GM23338 (cell line): ENCODE measurements at regions not wholly inside any gene's neighbourhood (a gene's known extent, or its start where the extent isn't known, plus 50 kb on each side); places are given as distances from the start of the nearest gene placed in this dataset.

ENCODE experiments used
- ATAC-seq: fragments of 200-7000 bp; cut with Tn5 transposase; 3 replicates; pipeline ENCODE4 v1.9.1; 2020
- DNase-seq: peaks from one replicate; pipeline ENCODE4 v3.0.0-alpha.2; 2015; ENCODE audit warnings: low spot score
- H2AFZ ChIP-seq: fragments of 200-600 bp; sonication (generic); 2 replicates; pipeline ENCODE4 v1.8.0; 2016; ENCODE audit warnings: antibody characterized with exemption, mild to moderate bottlenecking, moderate library complexity
- H3F3A ChIP-seq: fragments of 200-600 bp; sonication (generic); replicated peaks from 2 replicates; pipeline ENCODE4 v1.8.0; 2017; ENCODE audit warnings: antibody characterized with exemption, mixed run types, low read depth
- H3K27ac ChIP-seq: fragments of 200-600 bp; sonication (generic); 2 replicates; pipeline ENCODE4 v1.6.1; 2016; ENCODE audit warnings: low read depth
- H3K27me3 ChIP-seq: fragments of 200-600 bp; sonication (generic); 2 replicates; pipeline ENCODE4 v1.8.0; 2016; ENCODE audit warnings: mild to moderate bottlenecking, mixed run types, moderate library complexity; ENCODE audit not compliant: insufficient read depth
- H3K36me3 ChIP-seq: fragments of 200-600 bp; sonication (generic); 2 replicates; pipeline ENCODE4 v1.8.0; 2016; ENCODE audit warnings: mild to moderate bottlenecking; ENCODE audit not compliant: insufficient read depth
- H3K4me1 ChIP-seq: fragments of 200-600 bp; sonication (generic); 2 replicates; pipeline ENCODE4 v1.8.0; 2016; ENCODE audit warnings: mild to moderate bottlenecking, moderate library complexity; ENCODE audit not compliant: insufficient read depth
- H3K4me2 ChIP-seq: fragments of 200-600 bp; sonication (generic); 2 replicates; pipeline ENCODE4 v1.7.1; 2017; ENCODE audit warnings: mixed run types
- H3K4me3 ChIP-seq: fragments of 200-600 bp; sonication (generic); 2 replicates; pipeline ENCODE4 v1.6.1; 2016; ENCODE audit warnings: mixed run types
- H3K79me2 ChIP-seq: fragments of 200-600 bp; sonication (generic); replicated peaks from 2 replicates; pipeline ENCODE4 v1.8.0; 2017; ENCODE audit warnings: mild to moderate bottlenecking; ENCODE audit not compliant: insufficient read depth
- H3K9me2 ChIP-seq: fragments of 200-600 bp; sonication (generic); 2 replicates; pipeline ENCODE4 v1.8.0; 2017; ENCODE audit not compliant: insufficient read depth
- H4K20me1 ChIP-seq: fragments of 200-600 bp; sonication (generic); replicated peaks from 2 replicates; pipeline ENCODE4 v1.8.0; 2017; ENCODE audit warnings: mild to moderate bottlenecking; ENCODE audit not compliant: insufficient read depth
- H3K27ac Mint-ChIP-seq: 2 replicates; pipeline ENCODE4 v1.8.0; 2020; ENCODE audit warnings: inconsistent platforms, mild to moderate bottlenecking, moderate library complexity, mixed read lengths
- H3K27me3 Mint-ChIP-seq: 3 replicates; pipeline ENCODE4 v1.8.0; 2022; ENCODE audit warnings: low read depth, mild to moderate bottlenecking, moderate library complexity, mixed read lengths, inconsistent platforms; ENCODE audit not compliant: insufficient read depth, poor library complexity
- H3K36me3 Mint-ChIP-seq: 3 replicates; pipeline ENCODE4 v1.8.0; 2021; ENCODE audit warnings: low read depth, mild to moderate bottlenecking, inconsistent platforms, moderate library complexity, mixed read lengths
- H3K4me1 Mint-ChIP-seq: 3 replicates; pipeline ENCODE4 v1.8.0; 2020; ENCODE audit warnings: mild to moderate bottlenecking, inconsistent platforms, mixed read lengths
- H3K4me3 Mint-ChIP-seq: 3 replicates; pipeline ENCODE4 v1.8.0; 2021; ENCODE audit warnings: moderate library complexity, mild to moderate bottlenecking, inconsistent platforms, mixed read lengths
- H3K9me3 Mint-ChIP-seq: 3 replicates; pipeline ENCODE4 v1.8.0; 2020; ENCODE audit warnings: moderate library complexity, mild to moderate bottlenecking, inconsistent platforms, mixed read lengths
- CREB1 ChIP-seq: fragments of 250-450 bp; sonication (Bioruptor Pico); IDR thresholded peaks from 2 replicates; pipeline ENCODE4 v1.5.0; 2020; ENCODE audit warnings: low read depth, mild to moderate bottlenecking, moderate library complexity
- EZH2phosphoT487 ChIP-seq: fragments of 200-600 bp; sonication (generic); IDR thresholded peaks from one replicate; pipeline ENCODE4 v1.8.1; 2018; ENCODE audit warnings: antibody characterized with exemption; ENCODE audit not compliant: unreplicated experiment
- POLR2AphosphoS5 ChIP-seq: IDR thresholded peaks from 2 replicates; pipeline ENCODE4 v1.6.1; 2016; ENCODE audit warnings: antibody characterized with exemption, low read depth
- STAT1 ChIP-seq: IDR thresholded peaks from one replicate; pipeline ENCODE4 v1.6.1; 2016; ENCODE audit warnings: antibody characterized with exemption; ENCODE audit not compliant: unreplicated experiment
- ZNF114 ChIP-seq: fragments of 250-450 bp; sonication (Bioruptor Pico); IDR thresholded peaks from 2 replicates; pipeline ENCODE4 v1.5.0; 2020; ENCODE audit warnings: mild to moderate bottlenecking, moderate library complexity
- ZNF331 ChIP-seq: fragments of 250-450 bp; sonication (Bioruptor Pico); IDR thresholded peaks from 2 replicates; pipeline ENCODE4 v1.5.0; 2020; ENCODE audit warnings: low read depth, mild to moderate bottlenecking, moderate library complexity
- ZNF462 ChIP-seq: fragments of 250-450 bp; sonication (Bioruptor Pico); IDR thresholded peaks from 2 replicates; pipeline ENCODE4 v1.5.0; 2020; ENCODE audit warnings: mild to moderate bottlenecking, moderate library complexity
- TF ChIP-seq, protein P1 (sequence below): IDR thresholded peaks from 2 replicates; pipeline ENCODE4 v1.6.1; 2016; ENCODE audit warnings: antibody characterized with exemption

DNA sequence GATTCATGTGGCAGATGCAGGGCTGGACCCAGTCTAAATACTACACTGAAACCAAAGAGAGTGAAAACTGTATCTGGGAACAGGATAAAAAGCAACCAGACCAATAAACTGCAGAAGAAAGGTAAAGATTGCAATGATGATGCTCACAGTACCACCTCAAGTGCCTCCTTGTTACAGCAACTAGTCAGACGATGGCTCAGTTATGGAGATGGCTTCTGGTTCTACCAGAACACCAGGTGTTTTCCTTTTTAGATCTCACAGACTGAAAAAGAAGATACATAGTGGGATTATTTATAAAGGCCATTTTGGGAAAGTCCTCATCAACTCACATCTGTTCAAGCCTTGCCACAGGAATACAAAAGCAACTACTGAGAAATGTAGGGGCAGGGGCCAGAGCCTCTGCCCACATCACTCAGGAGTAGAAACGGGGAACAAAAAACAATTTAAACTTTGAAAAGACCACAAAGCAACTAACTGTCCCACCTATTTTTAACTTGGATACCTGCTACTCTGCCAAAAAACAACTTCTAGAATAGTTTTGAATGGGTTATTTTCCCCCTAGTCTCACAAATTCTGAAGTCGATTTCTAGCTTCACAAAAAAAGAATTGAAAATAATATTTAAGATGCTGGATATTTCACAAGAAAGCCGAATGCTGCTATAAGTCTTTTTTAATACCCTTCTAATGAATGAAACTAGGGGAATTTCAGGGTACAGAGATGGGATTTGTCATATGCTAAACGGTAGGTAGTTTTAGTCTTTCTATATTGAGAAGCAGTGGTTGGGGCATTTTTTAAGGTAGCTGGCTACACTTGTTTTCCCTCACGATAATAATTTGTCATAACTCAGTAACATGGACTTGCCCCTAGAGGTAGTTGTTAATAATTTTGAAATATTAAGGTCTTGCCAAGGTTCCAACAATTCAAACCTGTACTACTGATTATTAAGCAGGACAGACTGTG, 197.2 kb upstream of the TMPO start:
- TF ChIP-seq ZNF331 (CRISPR knock-in tag) (no peak), ZNF462 (CRISPR knock-in tag) (no peak), STAT1 (no peak), ZNF114 (no peak), CREB1 (no peak), POLR2AphosphoS5 (no peak), EZH2phosphoT487 (no peak)
- TF ChIP-seq, protein P1, sequence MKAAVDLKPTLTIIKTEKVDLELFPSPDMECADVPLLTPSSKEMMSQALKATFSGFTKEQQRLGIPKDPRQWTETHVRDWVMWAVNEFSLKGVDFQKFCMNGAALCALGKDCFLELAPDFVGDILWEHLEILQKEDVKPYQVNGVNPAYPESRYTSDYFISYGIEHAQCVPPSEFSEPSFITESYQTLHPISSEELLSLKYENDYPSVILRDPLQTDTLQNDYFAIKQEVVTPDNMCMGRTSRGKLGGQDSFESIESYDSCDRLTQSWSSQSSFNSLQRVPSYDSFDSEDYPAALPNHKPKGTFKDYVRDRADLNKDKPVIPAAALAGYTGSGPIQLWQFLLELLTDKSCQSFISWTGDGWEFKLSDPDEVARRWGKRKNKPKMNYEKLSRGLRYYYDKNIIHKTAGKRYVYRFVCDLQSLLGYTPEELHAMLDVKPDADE: no peak
- no peak overlapping the region for H3K4me3 Mint-ChIP-seq
- Histone ChIP-seq H3K79me2 (no peaks in the 10 kb centered on the region), H3F3A (no peaks in the 10 kb centered on the region), H3K27ac (no peak overlapping the region), H2AFZ (peak overlapping the region; percentile 68; the same call in 1 of the 2 replicates), H3K4me3 (no peak overlapping the region), H3K36me3 (no peaks in the 10 kb centered on the region), H4K20me1 (no peaks in the 10 kb centered on the region), H3K4me1 (no peaks in the 10 kb centered on the region), H3K4me2 (no peak overlapping the region), H3K27me3 (no peaks in the 10 kb centered on the region), H3K9me2 (no peaks in the 10 kb centered on the region)
- H3K36me3 Mint-ChIP-seq: no peaks in the 10 kb centered on the region
- no peak for ATAC-seq
- H3K27me3 Mint-ChIP-seq: no peaks in the 10 kb centered on the region
- no peaks in the 10 kb centered on the region for H3K9me3 Mint-ChIP-seq
- DNase-seq: no peak
- no peaks in the 10 kb centered on the region for H3K4me1 Mint-ChIP-seq
- H3K27ac Mint-ChIP-seq: no peak overlapping the region
